Endothelial cell of umbilical vein (primary cell): ENCODE measurements at regions not wholly inside any gene's neighbourhood (a gene's known extent, or its start where the extent isn't known, plus 50 kb on each side); places are given as distances from the start of the nearest gene placed in this dataset.

ENCODE experiments used
- BruUV-seq: library from RNA; stranded (reverse); fragments of 400-500 nt; replicated peaks from 2 replicates; lab custom pipeline; 2021; lab: Mats Ljungman, UMichigan
- CTCF ChIA-PET: fragments of 300-600, 350-600 bp; sonication (Branson Sonifier 250); formaldehyde crosslinking; loops from one replicate; lab custom pipeline; 2021; ENCODE audit warnings: antibody characterized with exemption, inconsistent platforms; lab: Charles Lee
- POLR2A ChIA-PET: fragments of 300-600, 350-600 bp; sonication (Branson Sonifier 250); formaldehyde crosslinking; loops from one replicate; lab custom pipeline; 2021; ENCODE audit warnings: antibody characterized with exemption, inconsistent platforms; lab: Charles Lee
- DNase-seq: peaks from one replicate; pipeline ENCODE4 v3.0.0-alpha.2; 2011; ENCODE audit warnings: low read depth, low spot score
- FAIRE-seq: peaks from 2 replicates; lab custom pipeline; 2011; peaks lifted over from hg19 to GRCh38; lab: Jason Lieb, UNC
- H2AFZ ChIP-seq: 2 replicates; pipeline ENCODE4 v1.6.0; 2012; ENCODE audit warnings: low read depth, low read length, control low read depth, inconsistent platforms
- H3K27ac ChIP-seq: 2 replicates; pipeline ENCODE4 v1.5.1; 2011; ENCODE audit warnings: low read depth, mild to moderate bottlenecking, control low read depth, low read length, moderate library complexity; ENCODE audit not compliant: insufficient read depth
- H3K27me3 ChIP-seq, 2 experiments: 2 replicates each; pipeline versions ENCODE4 v1.6.0 to v1.6.1; 2011; ENCODE audit warnings: low read length in 2 of 2, mixed read lengths in 1 of 2; ENCODE audit not compliant: control insufficient read depth in 2 of 2, insufficient read depth in 2 of 2
- H3K36me3 ChIP-seq, 2 experiments: 2 replicates in 1 of 2; 3 replicates in 1 of 2; pipeline ENCODE4 v1.5.1; 2011; ENCODE audit warnings: low read length in 2 of 2, mild to moderate bottlenecking in 1 of 2, moderate library complexity in 1 of 2; ENCODE audit not compliant: control insufficient read depth in 2 of 2, insufficient read depth in 2 of 2; ENCODE audit errors: extremely low read depth in 1 of 2
- H3K4me1 ChIP-seq: 3 replicates; pipeline ENCODE4 v1.5.1; 2011; ENCODE audit warnings: mild to moderate bottlenecking, low read length; ENCODE audit not compliant: control insufficient read depth, insufficient read depth; ENCODE audit errors: extremely low read depth
- H3K4me2 ChIP-seq: 2 replicates; pipeline ENCODE4 v1.6.1; 2011; ENCODE audit warnings: low read length, control low read depth, mixed read lengths; ENCODE audit not compliant: insufficient read depth
- H3K4me3 ChIP-seq, 3 experiments: fragments of 200-600 bp in 1 of 3; sonication (generic), shearing (Covaris generic) in 1 of 3; replicated peaks in 1 of 3; 2 replicates each; pipeline ENCODE4 v1.5.1; 2011 to 2016; ENCODE audit warnings: control low read depth in 3 of 3, low read length in 3 of 3, mild to moderate bottlenecking in 2 of 3, inconsistent platforms in 1 of 3, low read depth in 1 of 3, moderate library complexity in 1 of 3; ENCODE audit not compliant: insufficient read depth in 1 of 3
- H3K79me2 ChIP-seq: 2 replicates; pipeline ENCODE4 v1.6.0; 2012; ENCODE audit warnings: low read length, inconsistent platforms; ENCODE audit not compliant: control insufficient read depth, insufficient read depth
- H3K9ac ChIP-seq: replicated peaks from 2 replicates; pipeline ENCODE3; 2011; ENCODE audit warnings: low read length, control low read depth; ENCODE audit not compliant: insufficient read depth; ENCODE audit errors: extremely low read depth
- H3K9me1 ChIP-seq: replicated peaks from 3 replicates; pipeline ENCODE4 v1.6.0; 2011; ENCODE audit warnings: mild to moderate bottlenecking, low read length; ENCODE audit not compliant: control insufficient read depth, insufficient read depth; ENCODE audit errors: extremely low read depth
- H3K9me3 ChIP-seq: replicated peaks from 2 replicates; pipeline ENCODE4 v1.5.1; 2012; ENCODE audit warnings: low read length, inconsistent platforms; ENCODE audit not compliant: control insufficient read depth, insufficient read depth
- H4K20me1 ChIP-seq: replicated peaks from 2 replicates; pipeline ENCODE3; 2011; ENCODE audit warnings: mild to moderate bottlenecking, low read length; ENCODE audit not compliant: control insufficient read depth, insufficient read depth; ENCODE audit errors: extremely low read depth
- CTCF ChIP-seq, 2 donors: IDR thresholded peaks; 1 replicate in 1 of 2; 2 replicates in 1 of 2; pipeline ENCODE4 v1.5.1; 2011; ENCODE audit warnings: low read length in 2 of 2, mild to moderate bottlenecking in 2 of 2, moderate library complexity in 2 of 2, control low read depth in 1 of 2, inconsistent platforms in 1 of 2, low read depth in 1 of 2; ENCODE audit not compliant: insufficient read depth in 1 of 2; ENCODE audit errors: extremely low read depth in 1 of 2
- EZH2 ChIP-seq: IDR thresholded peaks from 2 replicates; pipeline ENCODE4 v1.6.1; 2012; ENCODE audit warnings: borderline replicate concordance, low read depth, mild to moderate bottlenecking, moderate library complexity, low read length, inconsistent platforms; ENCODE audit not compliant: severe bottlenecking
- FOS ChIP-seq: IDR thresholded peaks from 2 replicates; pipeline ENCODE4 v1.6.1; 2011; ENCODE audit warnings: mild to moderate bottlenecking, low read length, moderate library complexity, borderline replicate concordance; ENCODE audit not compliant: insufficient read depth
- GATA2 ChIP-seq: IDR thresholded peaks from 2 replicates; pipeline ENCODE4 v1.7.0; 2011; ENCODE audit warnings: low read depth, mild to moderate bottlenecking, moderate library complexity, mixed read lengths, low read length; ENCODE audit not compliant: insufficient read length, insufficient read depth
- JUN ChIP-seq: IDR thresholded peaks from 2 replicates; pipeline ENCODE4 v1.6.1; 2011; ENCODE audit warnings: borderline replicate concordance, low read depth; ENCODE audit not compliant: insufficient read length, insufficient read depth
- MYC ChIP-seq: IDR thresholded peaks from one replicate; pipeline ENCODE4 v1.6.1; 2011; ENCODE audit warnings: mild to moderate bottlenecking, low read depth, low read length
- POLR2A ChIP-seq: IDR thresholded peaks from 2 replicates; pipeline ENCODE4 v1.6.1; 2012; ENCODE audit warnings: low read depth, mild to moderate bottlenecking, control low read depth, low read length
- POLR2AphosphoS5 ChIP-seq: IDR thresholded peaks from 2 replicates; pipeline ENCODE4 v1.6.1; 2012; ENCODE audit warnings: low read depth, mild to moderate bottlenecking, control low read depth, low read length, moderate library complexity; ENCODE audit not compliant: insufficient read depth
- dilution Hi-C: fragments of 300-500 bp; cut with MboI; formaldehyde crosslinking; loops from one replicate; pipeline ENCODE4 v1.15.0; 2019; ENCODE audit warnings: low sequenced_read_pairs; ENCODE audit not compliant: extremely low pct_ligation_motif_present
- intact Hi-C: fragments of 100-400 bp; cut with micrococcal nuclease; formaldehyde crosslinking; loops from one replicate; pipeline ENCODE4 v1.10.0; 2022

DNA sequence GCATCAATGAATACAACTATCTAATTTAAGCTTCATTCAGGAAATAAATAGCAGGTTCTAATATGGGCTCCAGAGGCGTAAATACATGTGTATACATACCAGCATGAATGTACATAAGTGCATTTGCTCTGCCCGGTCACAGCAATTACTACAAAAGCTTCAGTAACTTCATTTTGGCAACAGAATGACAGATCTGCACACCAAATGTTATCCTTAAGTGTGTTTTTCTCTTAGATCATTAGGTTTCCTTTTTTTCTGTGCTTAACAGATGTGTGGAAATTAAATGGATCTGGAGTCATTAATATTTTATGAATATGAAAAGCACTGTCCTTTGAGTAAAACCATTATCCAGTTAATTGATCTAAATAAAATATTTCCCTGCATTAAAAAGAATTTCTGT lies 159.0 kb upstream of the MEOX2 start:
- Histone ChIP-seq H3K9me3 (no peaks in the 10 kb centered on the region), H3K9me1 (no peaks in the 10 kb centered on the region), H4K20me1 (no peaks in the 10 kb centered on the region), H3K9ac (no peak overlapping the region), H3K36me3 (no peaks in the 10 kb centered on the region), H3K27ac (no peak overlapping the region), H3K4me1 (no peaks in the 10 kb centered on the region), H3K4me2 (no peak overlapping the region), H2AFZ (no peak overlapping the region), H3K79me2 (no peaks in the 10 kb centered on the region), H3K27me3 (no peaks in the 10 kb centered on the region), H3K4me3 (no peak overlapping the region)
- TF ChIP-seq GATA2 = no peak
- TF ChIP-seq MYC = no peak
- no peak for TF ChIP-seq EZH2
- intact Hi-C loops (no loop called here), dilution Hi-C loops (no loop called here)
- no TSS peak for BruUV-seq
- ChIA-PET CTCF (no interaction called here), POLR2A (no interaction called here)
- no peak for FAIRE-seq
- DNase-seq = no peak

DNA sequence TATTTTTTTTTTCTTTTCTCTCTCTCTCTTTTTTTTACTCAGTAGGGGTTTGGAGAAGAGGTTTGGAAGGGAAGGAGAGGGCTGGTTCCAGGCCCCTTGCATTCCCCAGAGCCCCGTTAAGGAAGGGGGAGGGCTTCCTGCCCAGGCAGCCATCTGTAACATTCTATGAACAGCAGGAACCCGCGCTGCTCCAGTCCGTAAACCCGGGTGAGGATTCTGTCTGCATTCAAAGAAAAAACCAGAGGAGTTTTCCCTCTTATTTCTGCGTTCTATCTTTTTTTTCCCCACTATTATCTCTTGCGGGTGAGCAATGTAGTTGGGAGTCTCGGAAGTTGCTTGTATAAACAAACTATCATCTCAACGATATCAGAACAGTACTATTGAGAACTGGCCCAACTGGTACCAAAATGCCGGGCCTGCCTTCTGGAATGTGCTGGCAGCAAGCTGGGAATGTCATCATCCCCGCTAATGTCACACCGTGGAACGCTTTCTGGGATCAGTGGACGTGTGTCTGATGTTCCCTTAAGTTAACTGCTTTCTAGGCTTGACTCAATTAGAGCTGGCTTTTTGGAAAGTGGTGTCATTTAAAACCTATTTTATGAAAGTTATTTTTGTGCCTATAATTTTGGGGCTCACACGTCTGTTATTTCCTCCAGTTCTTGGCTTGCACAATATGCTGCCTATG lies 153.1 kb upstream of the MEOX2 start:
- H3K27me3 ChIP-seq = no peaks in the 10 kb centered on the region
- peak overlapping the region in 2 of 3 experiments; percentile 2 to 37 for H3K4me3 ChIP-seq
- H3K36me3 ChIP-seq = no peaks in the 10 kb centered on the region
- peaks cover 14% of the 10 kb centered on the region for H3K4me1 ChIP-seq
- TF ChIP-seq CTCF (IDR thresholded peaks at IDR 0.05; ENCODE audit: extremely low read depth in 1 of 2, insufficient read depth in 1 of 2, low read depth in 1 of 2, low read length in 2 of 2) = no peak
- TF ChIP-seq MYC = no peak
- no peak for TF ChIP-seq POLR2AphosphoS5
- no peak for TF ChIP-seq FOS
- TF ChIP-seq GATA2 = no peak
- no peak for TF ChIP-seq POLR2A
- no peak for TF ChIP-seq JUN
- peak overlapping the region; percentile 60 for H3K9ac ChIP-seq
- H4K20me1 ChIP-seq = no peaks in the 10 kb centered on the region
- no peaks in the 10 kb centered on the region for H3K9me1 ChIP-seq
- DNase-seq (peak; percentile 78), FAIRE-seq (peak; percentile 64)
- peak overlapping the region; percentile 42 for H3K27ac ChIP-seq
- H3K9me3 ChIP-seq = no peaks in the 10 kb centered on the region
- dilution Hi-C loops (no loop called here), intact Hi-C loops (loop anchor here (1.0 to 5.0 kb wide), 5 partner anchors 15 to 227 kb away; partner anchors contain the start of gene MEOX2)
- no peaks in the 10 kb centered on the region for H3K79me2 ChIP-seq
- CTCF ChIA-PET = interaction anchor here (1.2 to 1.3 kb wide), 2 partner anchors 17 to 227 kb away, joined by 3 read pairs; no protein-coding TSS in a partner anchor
- BruUV-seq = TSS peak; percentile 94
- peak overlapping the region; percentile 67 for H2AFZ ChIP-seq
- H3K4me2 ChIP-seq = peak overlapping the region; percentile 66
- POLR2A ChIA-PET = no interaction called here
